Right ventricle myocardium superior (tissue), 1 donor: ENCODE measurements at regions not wholly inside any gene's neighbourhood (a gene's known extent, or its start where the extent isn't known, plus 50 kb on each side); places are given as distances from the start of the nearest gene placed in this dataset.

Experiments used
- ATAC-seq: fragments of 200-7000 bp; cut with Tn5 transposase; one replicate; pipeline ENCODE4 v1.9.1; 2020; ENCODE audit warnings: mild to moderate bottlenecking; ENCODE audit not compliant: poor library complexity
- DNase-seq: peaks from one replicate; pipeline ENCODE4 v3.0.0-alpha.2; 2020
- intact Hi-C: fragments of 100-400 bp; cut with DNase I; formaldehyde crosslinking; loops from one replicate; pipeline ENCODE4 v1.11.2; 2022
- donor health status: DM: no; HTN: yes; CAD: no; lungs with severe emphysema.

GRCh38 chrX:8873956-8874355 is 72.8 kb upstream of the FAM9A start:
- DNase-seq, result no peak
- intact Hi-C loops, result no loop called here
- no peak for ATAC-seq

- ATAC-seq (no peak), DNase-seq (no peak)
- intact Hi-C loops, result no loop called here
These were observed 71.9 kb upstream of the FAM9A start for GRCh38 chrX:8873102-8873501.

GRCh38 chrX:8870411-8870810 is 69.2 kb upstream of the FAM9A start:
- intact Hi-C loops, result no loop called here
- DNase-seq, result no peak

GRCh38 chrX:8869812-8870211 is 68.6 kb upstream of the FAM9A start:
- intact Hi-C loops, result no loop called here
- DNase-seq (no peak), ATAC-seq (no peak)

More at GRCh38 chrX:8870411-8870810, 69.2 kb upstream of the FAM9A start:
- no peak for ATAC-seq

GRCh38 chrX:8868906-8869305 is 67.7 kb upstream of the FAM9A start:
- intact Hi-C loops, result no loop called here
- ATAC-seq (no peak), DNase-seq (no peak)

- ATAC-seq (no peak), DNase-seq (no peak)
- intact Hi-C loops, result no loop called here
These were observed 67.0 kb upstream of the FAM9A start for GRCh38 chrX:8868070-8868773.

- ATAC-seq (no peak), DNase-seq (no peak)
- intact Hi-C loops, result no loop called here
These were observed 66.2 kb upstream of the FAM9A start for GRCh38 chrX:8867406-8867805.

GRCh38 chrX:8864161-8864560 is 63.0 kb upstream of the FAM9A start:
- DNase-seq, result no peak
- intact Hi-C loops, result no loop called here
- ATAC-seq, result no peak

GRCh38 chrX:8861908-8862307 is 60.7 kb upstream of the FAM9A start:
- intact Hi-C loops, result no loop called here
- no peak for ATAC-seq
- no peak for DNase-seq

- DNase-seq, result no peak
- intact Hi-C loops, result no loop called here
- no peak for ATAC-seq
These were observed 50.2 kb upstream of the FAM9A start for GRCh38 chrX:8851231-8851886.
